ENCODE measurements at regions not wholly inside any gene's neighbourhood (a gene's known extent, or its start where the extent isn't known, plus 50 kb on each side); places are given as distances from the start of the nearest gene placed in this dataset.

DNA sequence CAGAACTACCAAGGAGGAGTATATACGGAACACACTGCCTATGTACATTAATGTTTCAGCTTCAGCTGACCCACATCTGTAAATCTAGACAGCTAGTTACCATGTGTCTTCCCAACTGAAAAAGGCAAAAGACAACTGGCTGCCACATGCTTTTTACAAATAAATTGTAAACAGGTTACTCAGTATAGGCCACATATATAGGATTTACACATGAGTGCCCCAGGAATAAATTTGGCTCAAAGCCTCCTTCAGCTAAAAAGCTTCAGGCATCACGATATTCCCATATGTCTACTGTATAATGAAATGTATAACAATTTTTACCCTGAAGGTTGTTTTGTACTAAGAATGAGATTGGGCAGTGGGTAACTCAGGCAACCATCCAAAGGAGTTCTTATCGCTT lies 175.9 kb upstream of the BMP4 start:
- TF ChIP-seq, protein P1, sequence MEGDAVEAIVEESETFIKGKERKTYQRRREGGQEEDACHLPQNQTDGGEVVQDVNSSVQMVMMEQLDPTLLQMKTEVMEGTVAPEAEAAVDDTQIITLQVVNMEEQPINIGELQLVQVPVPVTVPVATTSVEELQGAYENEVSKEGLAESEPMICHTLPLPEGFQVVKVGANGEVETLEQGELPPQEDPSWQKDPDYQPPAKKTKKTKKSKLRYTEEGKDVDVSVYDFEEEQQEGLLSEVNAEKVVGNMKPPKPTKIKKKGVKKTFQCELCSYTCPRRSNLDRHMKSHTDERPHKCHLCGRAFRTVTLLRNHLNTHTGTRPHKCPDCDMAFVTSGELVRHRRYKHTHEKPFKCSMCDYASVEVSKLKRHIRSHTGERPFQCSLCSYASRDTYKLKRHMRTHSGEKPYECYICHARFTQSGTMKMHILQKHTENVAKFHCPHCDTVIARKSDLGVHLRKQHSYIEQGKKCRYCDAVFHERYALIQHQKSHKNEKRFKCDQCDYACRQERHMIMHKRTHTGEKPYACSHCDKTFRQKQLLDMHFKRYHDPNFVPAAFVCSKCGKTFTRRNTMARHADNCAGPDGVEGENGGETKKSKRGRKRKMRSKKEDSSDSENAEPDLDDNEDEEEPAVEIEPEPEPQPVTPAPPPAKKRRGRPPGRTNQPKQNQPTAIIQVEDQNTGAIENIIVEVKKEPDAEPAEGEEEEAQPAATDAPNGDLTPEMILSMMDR (IDR thresholded peaks at IDR 0.05): no peak

DNA sequence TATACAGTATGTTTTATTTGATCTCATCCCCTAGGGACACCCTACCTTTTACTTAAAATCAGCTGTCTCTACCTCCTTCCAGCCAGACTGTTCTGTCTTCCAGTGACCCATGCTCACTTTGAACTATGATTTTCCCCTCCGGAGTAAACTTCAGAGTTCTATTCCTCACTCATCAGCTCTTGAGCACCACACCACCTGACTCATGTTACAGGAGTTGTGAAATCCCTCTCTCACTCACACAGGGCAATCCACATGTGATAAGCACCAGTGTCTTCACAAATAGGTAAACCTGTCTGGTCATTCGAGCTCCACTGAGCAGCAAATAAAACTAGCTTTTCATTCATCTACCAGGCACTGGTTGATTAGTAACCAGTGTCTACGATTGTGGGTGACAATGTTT lies 177.3 kb upstream of the BMP4 start:
- TF ChIP-seq, protein P1 (IDR thresholded peaks at IDR 0.05): no peak

DNA sequence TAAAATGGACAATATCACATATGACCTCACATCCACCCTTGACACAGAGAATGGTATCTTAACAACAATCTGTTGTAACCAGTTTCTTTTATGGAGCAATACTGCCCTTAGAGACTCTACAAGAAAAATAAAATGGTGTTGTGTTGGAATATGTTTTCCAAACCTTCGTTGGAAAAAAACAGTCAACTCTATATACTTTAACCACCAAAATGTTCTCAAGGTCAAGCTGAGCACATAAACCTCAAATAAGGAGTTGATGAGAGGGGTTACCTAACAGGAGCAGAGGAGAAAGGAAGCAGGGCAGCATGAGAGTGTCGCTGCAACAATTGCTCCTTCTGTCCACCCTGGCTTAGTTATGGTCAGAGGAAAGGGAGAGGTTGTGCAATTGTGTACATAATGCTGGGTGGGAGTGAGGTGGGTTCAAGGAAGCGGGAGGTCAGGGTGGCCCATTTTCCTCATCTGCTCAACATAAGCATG lies 179.2 kb upstream of the BMP4 start:
- TF ChIP-seq, protein P1 (IDR thresholded peaks at IDR 0.05): no peak

DNA sequence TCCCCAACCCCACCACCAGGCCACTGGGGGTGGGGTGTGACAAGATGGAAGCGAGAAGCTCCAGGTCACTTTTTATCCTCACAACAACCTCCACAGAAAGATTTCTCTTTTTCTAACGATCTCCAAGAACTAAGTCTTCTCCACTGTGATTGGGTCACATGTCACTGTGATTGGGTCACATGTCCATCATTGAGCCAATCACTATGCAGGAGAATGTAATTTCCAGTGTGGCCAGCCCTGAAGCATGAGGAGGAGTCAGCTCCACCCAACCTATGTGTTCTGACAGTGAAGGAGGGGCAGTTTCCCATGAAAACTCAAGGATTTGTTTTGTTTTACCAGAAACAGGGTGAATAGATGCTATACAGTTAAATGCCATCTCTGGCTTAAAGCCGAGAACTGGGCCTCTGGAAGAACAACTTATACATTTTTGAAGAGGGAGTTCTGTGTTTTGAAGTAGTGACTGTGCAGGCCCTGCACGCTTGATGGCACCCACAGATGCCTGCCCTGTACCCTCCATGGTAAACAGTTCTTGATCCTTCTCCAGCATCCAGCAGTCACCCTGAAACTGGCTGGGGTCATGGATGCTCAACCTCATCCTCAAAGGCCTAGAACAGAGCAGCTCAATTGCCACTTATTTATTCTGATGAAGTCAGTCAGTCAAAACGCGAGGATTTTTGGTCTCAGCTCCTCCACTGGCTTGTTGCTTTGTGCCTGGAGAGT lies 180.4 kb upstream of the BMP4 start:
- TF ChIP-seq, protein P1 (IDR thresholded peaks at IDR 0.05): no peak

DNA sequence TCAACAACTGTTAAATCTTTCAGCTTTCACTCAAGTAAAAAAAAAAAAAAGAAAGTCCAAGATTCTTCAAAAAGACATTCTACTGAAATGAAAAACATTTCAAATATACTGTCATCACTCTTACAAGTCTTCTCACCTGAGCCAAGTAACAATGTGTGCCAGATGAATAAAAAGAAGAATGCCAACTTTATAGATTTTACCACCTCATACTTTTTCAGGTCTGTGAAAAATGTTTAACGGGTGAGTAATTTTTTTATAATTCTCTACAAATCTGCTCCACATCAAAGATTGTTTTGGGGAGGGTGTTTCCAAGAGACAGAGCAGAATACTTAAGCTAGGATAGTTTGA lies 181.0 kb upstream of the BMP4 start:
- TF ChIP-seq, protein P1 (IDR thresholded peaks at IDR 0.05): no peak

DNA sequence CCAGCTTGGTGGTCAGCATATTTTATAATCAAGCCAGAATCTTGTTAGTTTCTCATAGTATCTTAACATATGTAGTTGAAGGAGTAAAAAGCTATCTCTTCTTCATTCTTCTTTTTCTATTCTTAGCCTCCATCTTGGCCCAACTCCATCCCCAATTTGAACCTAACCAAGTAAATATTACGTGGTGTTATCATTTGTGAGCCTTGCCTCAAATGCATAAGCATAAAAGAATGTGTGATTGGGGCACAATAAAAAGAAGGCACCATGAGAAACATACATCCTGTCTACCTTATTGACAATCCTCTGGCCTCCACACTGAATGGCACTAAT lies 181.4 kb upstream of the BMP4 start:
- TF ChIP-seq, protein P1 (IDR thresholded peaks at IDR 0.05): no peak

DNA sequence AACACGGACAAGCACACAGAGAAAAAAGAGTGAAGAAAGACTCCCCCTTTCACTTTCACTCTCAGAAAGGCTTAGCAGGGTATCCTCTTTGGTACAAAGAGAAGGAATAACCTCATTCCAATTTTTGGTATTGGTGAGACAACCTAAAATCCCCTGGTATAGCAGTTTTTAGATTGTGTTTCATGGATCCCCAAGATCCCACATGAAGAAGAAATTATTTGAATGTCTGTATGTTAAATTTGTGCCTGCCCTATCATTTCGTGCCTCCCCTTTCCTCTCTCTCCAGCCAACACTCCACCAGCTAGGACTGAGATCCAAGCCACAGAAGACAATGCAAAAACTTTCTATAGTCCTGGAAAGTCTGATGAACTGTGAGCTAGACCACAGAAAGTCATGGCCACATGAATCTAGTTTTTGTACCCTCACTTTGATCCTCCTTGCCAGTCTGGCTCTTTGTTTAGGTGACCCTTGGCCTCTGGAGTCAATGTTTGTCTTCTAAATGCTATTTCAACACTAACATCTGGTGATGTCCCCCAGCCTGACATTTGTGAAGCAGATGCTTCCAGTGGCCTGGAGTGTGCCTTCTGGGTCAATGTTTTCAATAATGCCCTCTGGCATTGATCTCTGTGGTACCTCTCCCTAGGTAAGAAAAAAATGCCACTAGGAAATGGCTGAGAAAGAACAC lies 181.9 kb upstream of the BMP4 start:
- TF ChIP-seq, protein P1 (IDR thresholded peaks at IDR 0.05): no peak

Data from LNCAP (cell line).